ENCODE measurements at regions not wholly inside any gene's neighbourhood (a gene's known extent, or its start where the extent isn't known, plus 50 kb on each side); places are given as distances from the start of the nearest gene placed in this dataset.

GRCh38 chr2:57370882-57371585 is 675.6 kb upstream of the VRK2 start:
- no peak for TF ChIP-seq CTCF (IDR thresholded peaks at IDR 0.05)
- no peak for TF ChIP-seq POLR2A (IDR thresholded peaks at IDR 0.05)
- no peak overlapping the region for H3K4me3 ChIP-seq
- H3K27ac ChIP-seq, result no peak overlapping the region
- H3K9me3 ChIP-seq, result no peaks in the 10 kb centered on the region
- no peaks in the 10 kb centered on the region for H3K36me3 ChIP-seq
- H3K4me1 ChIP-seq, result no peaks in the 10 kb centered on the region
- no peak for DNase-seq
- H3K27me3 ChIP-seq, result no peaks in the 10 kb centered on the region

- no peaks in the 10 kb centered on the region for H3K36me3 ChIP-seq
- no peak for DNase-seq
- TF ChIP-seq POLR2A (IDR thresholded peaks at IDR 0.05) (no peak), CTCF (IDR thresholded peaks at IDR 0.05) (no peak)
- H3K4me1 ChIP-seq, result no peaks in the 10 kb centered on the region
- H3K9me3 ChIP-seq, result no peaks in the 10 kb centered on the region
- H3K27me3 ChIP-seq, result no peaks in the 10 kb centered on the region
- H3K4me3 ChIP-seq, result no peak overlapping the region
- no peak overlapping the region for H3K27ac ChIP-seq
Observed at GRCh38 chr2:57372237-57372984, 674.2 kb upstream of the VRK2 start.

- no peaks in the 10 kb centered on the region for H3K27me3 ChIP-seq
- TF ChIP-seq POLR2A (IDR thresholded peaks at IDR 0.05) (no peak), CTCF (IDR thresholded peaks at IDR 0.05) (no peak)
- H3K36me3 ChIP-seq, result no peaks in the 10 kb centered on the region
- H3K9me3 ChIP-seq, result no peaks in the 10 kb centered on the region
- no peak overlapping the region for H3K4me3 ChIP-seq
- DNase-seq, result no peak
- H3K27ac ChIP-seq, result no peak overlapping the region
- H3K4me1 ChIP-seq, result no peaks in the 10 kb centered on the region
Observed at GRCh38 chr2:57373530-57373929, 673.1 kb upstream of the VRK2 start.

- Histone ChIP-seq H3K9me3 (no peaks in the 10 kb centered on the region), H3K4me3 (no peak overlapping the region), H3K27me3 (no peaks in the 10 kb centered on the region), H3K27ac (no peak overlapping the region), H3K4me1 (no peaks in the 10 kb centered on the region), H3K36me3 (no peaks in the 10 kb centered on the region)
- no peak for TF ChIP-seq POLR2A (IDR thresholded peaks at IDR 0.05)
- no peak for TF ChIP-seq CTCF (IDR thresholded peaks at IDR 0.05)
- DNase-seq, result no peak
Observed at GRCh38 chr2:57376985-57377384, 669.6 kb upstream of the VRK2 start.

- H3K36me3 ChIP-seq, result no peaks in the 10 kb centered on the region
- no peak for DNase-seq
- no peak for TF ChIP-seq POLR2A (IDR thresholded peaks at IDR 0.05)
- no peak for TF ChIP-seq CTCF (IDR thresholded peaks at IDR 0.05)
Observed at GRCh38 chr2:57386305-57386704, 660.3 kb upstream of the VRK2 start.

More at GRCh38 chr2:57386305-57386704, 660.3 kb upstream of the VRK2 start:
- no peaks in the 10 kb centered on the region for H3K27me3 ChIP-seq
- no peak overlapping the region for H3K27ac ChIP-seq
- H3K4me3 ChIP-seq, result no peak overlapping the region
- peaks cover 0 to 3% (median 0%) of the 10 kb centered on the region in 4 donors for H3K9me3 ChIP-seq
- H3K4me1 ChIP-seq, result no peaks in the 10 kb centered on the region
